ENCODE measurements at regions not wholly inside any gene's neighbourhood (a gene's known extent, or its start where the extent isn't known, plus 50 kb on each side); places are given as distances from the start of the nearest gene placed in this dataset.

DNA sequence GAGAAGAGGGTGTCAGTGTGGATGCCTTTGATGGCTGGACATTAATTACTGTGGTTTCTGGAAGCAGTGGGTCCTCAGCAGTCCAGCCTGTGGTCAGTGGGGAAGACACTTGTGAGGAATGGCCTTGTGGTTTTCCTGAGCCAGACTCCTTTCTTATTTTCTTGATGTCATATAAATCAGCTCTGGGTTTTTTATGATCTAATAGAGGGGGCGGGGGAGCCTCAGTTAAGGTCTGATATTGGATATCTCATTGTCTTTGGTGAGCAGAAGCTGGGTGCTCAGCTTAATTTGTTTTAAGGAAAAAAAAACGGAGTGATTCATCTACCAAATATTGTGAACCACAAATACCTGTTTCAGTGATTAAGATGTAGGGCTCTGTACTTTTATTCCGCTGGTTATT, 62.1 kb downstream of the OTOR start:
- TF ChIP-seq FOXP2 (optimal IDR thresholded peaks at IDR 0.05; ENCODE audit: borderline replicate concordance, extremely low read depth, extremely low read length, insufficient read depth): no peak
- no peak for TF ChIP-seq POLR2AphosphoS5 (IDR thresholded peaks at IDR 0.05; ENCODE audit: low read depth, low read length)
- no peak for TF ChIP-seq TAF1 (IDR thresholded peaks at IDR 0.05; ENCODE audit: borderline replicate concordance, insufficient read depth, low read length)
- TF ChIP-seq, protein P1, sequence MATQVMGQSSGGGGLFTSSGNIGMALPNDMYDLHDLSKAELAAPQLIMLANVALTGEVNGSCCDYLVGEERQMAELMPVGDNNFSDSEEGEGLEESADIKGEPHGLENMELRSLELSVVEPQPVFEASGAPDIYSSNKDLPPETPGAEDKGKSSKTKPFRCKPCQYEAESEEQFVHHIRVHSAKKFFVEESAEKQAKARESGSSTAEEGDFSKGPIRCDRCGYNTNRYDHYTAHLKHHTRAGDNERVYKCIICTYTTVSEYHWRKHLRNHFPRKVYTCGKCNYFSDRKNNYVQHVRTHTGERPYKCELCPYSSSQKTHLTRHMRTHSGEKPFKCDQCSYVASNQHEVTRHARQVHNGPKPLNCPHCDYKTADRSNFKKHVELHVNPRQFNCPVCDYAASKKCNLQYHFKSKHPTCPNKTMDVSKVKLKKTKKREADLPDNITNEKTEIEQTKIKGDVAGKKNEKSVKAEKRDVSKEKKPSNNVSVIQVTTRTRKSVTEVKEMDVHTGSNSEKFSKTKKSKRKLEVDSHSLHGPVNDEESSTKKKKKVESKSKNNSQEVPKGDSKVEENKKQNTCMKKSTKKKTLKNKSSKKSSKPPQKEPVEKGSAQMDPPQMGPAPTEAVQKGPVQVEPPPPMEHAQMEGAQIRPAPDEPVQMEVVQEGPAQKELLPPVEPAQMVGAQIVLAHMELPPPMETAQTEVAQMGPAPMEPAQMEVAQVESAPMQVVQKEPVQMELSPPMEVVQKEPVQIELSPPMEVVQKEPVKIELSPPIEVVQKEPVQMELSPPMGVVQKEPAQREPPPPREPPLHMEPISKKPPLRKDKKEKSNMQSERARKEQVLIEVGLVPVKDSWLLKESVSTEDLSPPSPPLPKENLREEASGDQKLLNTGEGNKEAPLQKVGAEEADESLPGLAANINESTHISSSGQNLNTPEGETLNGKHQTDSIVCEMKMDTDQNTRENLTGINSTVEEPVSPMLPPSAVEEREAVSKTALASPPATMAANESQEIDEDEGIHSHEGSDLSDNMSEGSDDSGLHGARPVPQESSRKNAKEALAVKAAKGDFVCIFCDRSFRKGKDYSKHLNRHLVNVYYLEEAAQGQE (IDR thresholded peaks at IDR 0.05; ENCODE audit: insufficient read depth in 1 of 2, low read depth in 2 of 2, low read length in 2 of 2): no peak

All from PFSK-1 (cell line).